DND-41 (cell line): ENCODE measurements at regions not wholly inside any gene's neighbourhood (a gene's known extent, or its start where the extent isn't known, plus 50 kb on each side); places are given as distances from the start of the nearest gene placed in this dataset.
"Not testable (repeated sequence)": the region's sequence is repeated elsewhere in the genome, so short reads cannot be mapped to it uniquely, and the experiment has no call there.

Source experiments
- ATAC-seq: fragments of 200-7000 bp; cut with Tn5 transposase; 3 replicates; pipeline ENCODE4 v1.9.1; 2021; ENCODE audit warnings: low read depth; ENCODE audit not compliant: insufficient read depth
- DNase-seq: peaks from one replicate; pipeline ENCODE4 v3.0.0-alpha.2; 2020
- H2AFZ ChIP-seq: 2 replicates; pipeline ENCODE4 v1.6.0; 2012; ENCODE audit warnings: low read depth, low read length
- H3K27ac ChIP-seq: 2 replicates; pipeline ENCODE4 v1.5.1; 2012; ENCODE audit warnings: low read length, inconsistent platforms
- H3K27me3 ChIP-seq: fragments of 200-600 bp; sonication (generic); 2 replicates; pipeline ENCODE4 v1.6.0; 2012; ENCODE audit warnings: low read length, mild to moderate bottlenecking, inconsistent platforms; ENCODE audit not compliant: insufficient read depth, poor library complexity
- H3K36me3 ChIP-seq: 2 replicates; pipeline ENCODE4 v1.5.1; 2012; ENCODE audit warnings: low read length, inconsistent platforms; ENCODE audit not compliant: insufficient read depth
- H3K4me1 ChIP-seq: 2 replicates; pipeline ENCODE4 v1.5.1; 2012; ENCODE audit warnings: mild to moderate bottlenecking, low read length; ENCODE audit not compliant: insufficient read depth
- H3K4me2 ChIP-seq: 2 replicates; pipeline ENCODE4 v1.6.0; 2012; ENCODE audit warnings: mild to moderate bottlenecking, moderate library complexity, low read length, inconsistent platforms; ENCODE audit not compliant: insufficient read depth
- H3K4me3 ChIP-seq, 2 experiments: fragments of 200-600 bp in 1 of 2; shearing (Covaris generic) in 1 of 2; 2 replicates each; pipeline ENCODE4 v1.5.1; 2012 to 2016; ENCODE audit warnings: inconsistent platforms in 2 of 2, low read length in 2 of 2, mild to moderate bottlenecking in 2 of 2, low read depth in 1 of 2, moderate library complexity in 1 of 2
- H3K79me2 ChIP-seq: 2 replicates; pipeline ENCODE4 v1.6.0; 2012; ENCODE audit warnings: low read length, inconsistent platforms; ENCODE audit not compliant: insufficient read depth
- H3K9ac ChIP-seq: 2 replicates; pipeline ENCODE4 v1.6.0; 2012; ENCODE audit warnings: low read depth, mild to moderate bottlenecking, inconsistent platforms, low read length, moderate library complexity
- H3K9me3 ChIP-seq: 2 replicates; pipeline ENCODE4 v1.5.1; 2012; ENCODE audit warnings: low read length, moderate library complexity, mild to moderate bottlenecking, inconsistent platforms; ENCODE audit not compliant: insufficient read depth, severe bottlenecking
- H4K20me1 ChIP-seq: 2 replicates; pipeline ENCODE4 v1.6.0; 2012; ENCODE audit warnings: low read length; ENCODE audit not compliant: insufficient read depth
- CTCF ChIP-seq: IDR thresholded peaks from 2 replicates; pipeline ENCODE4 v1.5.1; 2012; ENCODE audit warnings: borderline replicate concordance, low read length, moderate library complexity, mild to moderate bottlenecking; ENCODE audit not compliant: poor library complexity, severe bottlenecking; ENCODE audit errors: extremely low read depth
- EZH2 ChIP-seq: IDR thresholded peaks from 3 replicates; pipeline ENCODE4 v1.6.1; 2012; ENCODE audit warnings: borderline replicate concordance, low read depth, mild to moderate bottlenecking, moderate library complexity, low read length, inconsistent platforms; ENCODE audit not compliant: severe bottlenecking

GRCh38 chr5:104080646-104081175 lies 518.1 kb upstream of the NUDT12 start:
- H3K27ac ChIP-seq: no peak overlapping the region
- no peak overlapping the region for H3K9ac ChIP-seq
- DNase-seq: no peak
- TF ChIP-seq EZH2: no peak
- TF ChIP-seq CTCF: no peak
- no peaks in the 10 kb centered on the region for H4K20me1 ChIP-seq
- no peaks in the 10 kb centered on the region for H3K79me2 ChIP-seq
- H3K4me2 ChIP-seq: no peak overlapping the region
- no peaks in the 10 kb centered on the region for H3K36me3 ChIP-seq
- no peaks in the 10 kb centered on the region for H3K4me1 ChIP-seq
- no peaks in the 10 kb centered on the region for H3K9me3 ChIP-seq
- H2AFZ ChIP-seq: no peak overlapping the region
- no peaks in the 10 kb centered on the region for H3K27me3 ChIP-seq
- no peak overlapping the region for H3K4me3 ChIP-seq
- ATAC-seq: no peak

GRCh38 chr5:104079861-104080645 lies 517.5 kb upstream of the NUDT12 start:
- H3K4me2 ChIP-seq, H4K20me1 ChIP-seq, H3K9me3 ChIP-seq, H3K79me2 ChIP-seq, H3K36me3 ChIP-seq, H2AFZ ChIP-seq, H3K27ac ChIP-seq, H3K27me3 ChIP-seq, DNase-seq, H3K4me3 ChIP-seq, H3K4me1 ChIP-seq, H3K9ac ChIP-seq, ATAC-seq: not testable (repeated sequence)

- Histone ChIP-seq H2AFZ (no peak overlapping the region), H3K9ac (no peak overlapping the region), H3K4me2 (no peak overlapping the region), H3K9me3 (no peaks in the 10 kb centered on the region), H3K27me3 (no peaks in the 10 kb centered on the region), H3K4me1 (no peaks in the 10 kb centered on the region), H3K27ac (no peak overlapping the region), H3K4me3 (no peak overlapping the region), H3K36me3 (no peaks in the 10 kb centered on the region), H4K20me1 (no peaks in the 10 kb centered on the region), H3K79me2 (no peaks in the 10 kb centered on the region)
- TF ChIP-seq CTCF: no peak
- no peak for TF ChIP-seq EZH2
- ATAC-seq: no peak
- no peak for DNase-seq
Measured at GRCh38 chr5:104071887-104072286, 509.3 kb upstream of the NUDT12 start.

GRCh38 chr5:104062621-104063377 lies 500.2 kb upstream of the NUDT12 start:
- TF ChIP-seq CTCF (no peak), EZH2 (no peak)
- Histone ChIP-seq H3K27ac (no peak overlapping the region), H3K4me3 (no peak overlapping the region), H3K4me1 (no peaks in the 10 kb centered on the region), H3K9ac (no peak overlapping the region), H4K20me1 (no peaks in the 10 kb centered on the region), H3K27me3 (no peaks in the 10 kb centered on the region), H2AFZ (no peak overlapping the region), H3K9me3 (no peaks in the 10 kb centered on the region), H3K79me2 (no peaks in the 10 kb centered on the region), H3K4me2 (no peak overlapping the region), H3K36me3 (no peaks in the 10 kb centered on the region)
- no peak for DNase-seq
- ATAC-seq: no peak
